Hematopoietic multipotent progenitor cell treated with erythropoietin and hydrocortisone succinate and interleukin-3 and kit ligand, for 4 days (in vitro differentiated cells): ENCODE measurements at regions not wholly inside any gene's neighbourhood (a gene's known extent, or its start where the extent isn't known, plus 50 kb on each side); places are given as distances from the start of the nearest gene placed in this dataset.

Experiments
- DNase-seq: peaks from one replicate; pipeline ENCODE4 v3.0.0-alpha.2; 2015

DNA sequence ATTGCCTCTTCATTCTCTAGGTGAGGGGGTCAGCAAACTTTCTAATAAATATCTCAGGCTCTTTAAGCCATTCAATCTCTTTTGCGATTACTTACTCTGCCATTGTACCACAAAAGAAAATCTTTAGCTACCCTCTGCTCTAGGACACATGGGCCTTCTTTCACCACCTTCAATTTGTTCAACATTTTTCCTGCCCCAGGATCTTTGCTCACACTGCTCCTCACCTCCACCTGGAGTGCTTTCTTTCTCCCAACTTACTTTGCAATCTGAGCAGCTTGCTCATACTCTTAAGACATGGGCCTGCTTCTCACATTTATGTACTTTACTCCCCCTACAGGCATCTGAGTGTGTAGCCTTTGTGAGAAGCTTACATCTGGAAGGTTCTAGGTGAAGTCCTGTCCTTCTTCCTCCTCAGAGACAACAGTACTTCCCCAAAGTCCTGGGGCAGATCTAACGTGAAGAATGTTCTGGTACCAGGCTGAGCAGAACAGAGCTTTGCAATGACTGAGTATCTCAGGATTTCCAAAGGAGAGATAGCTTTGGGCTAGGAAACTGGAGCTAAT is 55.0 kb upstream of the PRDM5 start:
- peak; percentile 74 for DNase-seq

DNA sequence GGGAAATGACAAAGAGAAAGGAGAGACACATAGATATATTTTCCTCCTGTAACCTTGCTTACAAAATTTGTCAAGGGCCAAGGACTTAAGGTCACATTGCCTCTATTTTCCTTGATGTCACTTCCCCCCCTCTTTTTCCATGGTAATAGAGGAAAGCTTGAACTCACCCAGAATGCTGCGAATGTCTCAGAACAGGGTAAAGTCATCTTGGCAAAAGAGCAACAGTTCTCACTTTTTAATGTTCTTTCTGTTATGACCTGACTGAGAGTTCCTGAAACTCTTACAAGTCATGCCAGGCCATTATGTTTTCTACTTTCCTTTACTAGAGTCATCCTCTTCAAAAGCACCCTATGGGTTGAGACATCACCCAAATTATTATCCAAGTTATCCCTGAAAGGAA is 50.7 kb upstream of the PRDM5 start:
- no peak for DNase-seq
